ENCODE measurements at regions not wholly inside any gene's neighbourhood (a gene's known extent, or its start where the extent isn't known, plus 50 kb on each side); places are given as distances from the start of the nearest gene placed in this dataset.

- DNase-seq, result no peak
These were observed 223.6 kb downstream of the TBXT start for GRCh38 chr6:165944002-165944466.

- DNase-seq, result no peak
These were observed 225.9 kb downstream of the TBXT start for GRCh38 chr6:165941786-165942185.

GRCh38 chr6:165941249-165941775, 226.3 kb downstream of the TBXT start:
- no peak for DNase-seq

GRCh38 chr6:165940366-165940765, 227.3 kb downstream of the TBXT start:
- DNase-seq, result no peak

- DNase-seq, result no peak
These were observed 227.9 kb downstream of the TBXT start for GRCh38 chr6:165939601-165940290.

- no peak for DNase-seq
These were observed 228.6 kb downstream of the TBXT start for GRCh38 chr6:165939047-165939446.

- DNase-seq, result no peak
These were observed 229.9 kb downstream of the TBXT start for GRCh38 chr6:165937564-165938358.

- DNase-seq, result no peak
These were observed 231.0 kb downstream of the TBXT start for GRCh38 chr6:165936660-165937059.

- no peak for DNase-seq
These were observed 231.6 kb downstream of the TBXT start for GRCh38 chr6:165936096-165936495.

- no peak for DNase-seq
These were observed 236.0 kb downstream of the TBXT start for GRCh38 chr6:165931675-165932074.

GRCh38 chr6:165930668-165931214, 236.9 kb downstream of the TBXT start:
- no peak for DNase-seq

- DNase-seq, result no peak
These were observed 238.0 kb downstream of the TBXT start for GRCh38 chr6:165929607-165930006.

GRCh38 chr6:165926378-165926777, 241.3 kb downstream of the TBXT start:
- DNase-seq, result no peak

- DNase-seq, result no peak
These were observed 242.0 kb downstream of the TBXT start for GRCh38 chr6:165925474-165926156.

GRCh38 chr6:165922309-165922794, 245.3 kb downstream of the TBXT start:
- no peak for DNase-seq

- no peak for DNase-seq
These were observed 246.6 kb downstream of the TBXT start for GRCh38 chr6:165920896-165921671.

- DNase-seq, result no peak
These were observed 250.1 kb downstream of the TBXT start for GRCh38 chr6:165917576-165917975.

- DNase-seq, result no peak
These were observed 252.2 kb upstream of the PDE10A start for GRCh38 chr6:165915022-165915770.

- DNase-seq, result no peak
These were observed 250.9 kb upstream of the PDE10A start for GRCh38 chr6:165913676-165914570.

Measured in NCI-H2029 (cell line).